Cardiac muscle cell (in vitro differentiated cells and primary cell): ENCODE measurements at regions not wholly inside any gene's neighbourhood (a gene's known extent, or its start where the extent isn't known, plus 50 kb on each side); places are given as distances from the start of the nearest gene placed in this dataset.

ENCODE experiments used
- DNase-seq, 2 donors: peaks; one replicate each; pipeline versions ENCODE4 v3.0.0 to v3.0.0-alpha.2; 2010 to 2017; ENCODE audit warnings: low read depth in 1 of 2, low spot score in 1 of 2
- H3K27ac ChIP-seq: fragments of 200-600 bp; sonication (generic); 2 replicates; pipeline ENCODE4 v1.5.1; 2016
- H3K27me3 ChIP-seq: fragments of 200-600 bp; sonication (generic); 2 replicates; pipeline ENCODE4 v1.6.0; 2016; ENCODE audit warnings: control low read depth
- H3K36me3 ChIP-seq: fragments of 200-600 bp; sonication (generic); 2 replicates; pipeline ENCODE4 v1.5.1; 2016; ENCODE audit warnings: control low read depth
- H3K4me1 ChIP-seq: fragments of 200-600 bp; sonication (generic); 2 replicates; pipeline ENCODE4 v1.8.1; 2017; ENCODE audit warnings: low read depth, mild to moderate bottlenecking, mixed run types
- H3K4me3 ChIP-seq: fragments of 200-600 bp; sonication (generic); 2 replicates; pipeline ENCODE4 v1.5.1; 2016; ENCODE audit warnings: mild to moderate bottlenecking
- H3K9me3 ChIP-seq: fragments of 200-600 bp; sonication (generic); 2 replicates; pipeline ENCODE4 v1.5.1; 2017; ENCODE audit warnings: low read depth, mild to moderate bottlenecking, control low read depth
- TF ChIP-seq, protein P1 (sequence below): IDR thresholded peaks from 2 replicates; pipeline ENCODE4 v1.5.1; 2012; ENCODE audit warnings: low read depth, mild to moderate bottlenecking, low read length

GRCh38 chr11:69232821-69233743, 60.9 kb upstream of the MYEOV start:
- no peak for DNase-seq

GRCh38 chr11:69233744-69234570, 60.0 kb upstream of the MYEOV start:
- H3K36me3 ChIP-seq: no peaks in the 10 kb centered on the region
- no peaks in the 10 kb centered on the region for H3K4me1 ChIP-seq
- no peak for DNase-seq
- TF ChIP-seq, protein P1, sequence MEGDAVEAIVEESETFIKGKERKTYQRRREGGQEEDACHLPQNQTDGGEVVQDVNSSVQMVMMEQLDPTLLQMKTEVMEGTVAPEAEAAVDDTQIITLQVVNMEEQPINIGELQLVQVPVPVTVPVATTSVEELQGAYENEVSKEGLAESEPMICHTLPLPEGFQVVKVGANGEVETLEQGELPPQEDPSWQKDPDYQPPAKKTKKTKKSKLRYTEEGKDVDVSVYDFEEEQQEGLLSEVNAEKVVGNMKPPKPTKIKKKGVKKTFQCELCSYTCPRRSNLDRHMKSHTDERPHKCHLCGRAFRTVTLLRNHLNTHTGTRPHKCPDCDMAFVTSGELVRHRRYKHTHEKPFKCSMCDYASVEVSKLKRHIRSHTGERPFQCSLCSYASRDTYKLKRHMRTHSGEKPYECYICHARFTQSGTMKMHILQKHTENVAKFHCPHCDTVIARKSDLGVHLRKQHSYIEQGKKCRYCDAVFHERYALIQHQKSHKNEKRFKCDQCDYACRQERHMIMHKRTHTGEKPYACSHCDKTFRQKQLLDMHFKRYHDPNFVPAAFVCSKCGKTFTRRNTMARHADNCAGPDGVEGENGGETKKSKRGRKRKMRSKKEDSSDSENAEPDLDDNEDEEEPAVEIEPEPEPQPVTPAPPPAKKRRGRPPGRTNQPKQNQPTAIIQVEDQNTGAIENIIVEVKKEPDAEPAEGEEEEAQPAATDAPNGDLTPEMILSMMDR: no peak
- H3K27ac ChIP-seq: no peak overlapping the region
- peaks cover 3% of the 10 kb centered on the region for H3K27me3 ChIP-seq
- H3K9me3 ChIP-seq: no peaks in the 10 kb centered on the region
- H3K4me3 ChIP-seq: no peak overlapping the region

More at GRCh38 chr11:69232821-69233743, 60.9 kb upstream of the MYEOV start:
- no peaks in the 10 kb centered on the region for H3K9me3 ChIP-seq
- H3K4me1 ChIP-seq: no peaks in the 10 kb centered on the region
- H3K36me3 ChIP-seq: no peaks in the 10 kb centered on the region
- no peak overlapping the region for H3K4me3 ChIP-seq
- no peaks in the 10 kb centered on the region for H3K27me3 ChIP-seq
- TF ChIP-seq, protein P1: no peak
- no peak overlapping the region for H3K27ac ChIP-seq

DNA sequence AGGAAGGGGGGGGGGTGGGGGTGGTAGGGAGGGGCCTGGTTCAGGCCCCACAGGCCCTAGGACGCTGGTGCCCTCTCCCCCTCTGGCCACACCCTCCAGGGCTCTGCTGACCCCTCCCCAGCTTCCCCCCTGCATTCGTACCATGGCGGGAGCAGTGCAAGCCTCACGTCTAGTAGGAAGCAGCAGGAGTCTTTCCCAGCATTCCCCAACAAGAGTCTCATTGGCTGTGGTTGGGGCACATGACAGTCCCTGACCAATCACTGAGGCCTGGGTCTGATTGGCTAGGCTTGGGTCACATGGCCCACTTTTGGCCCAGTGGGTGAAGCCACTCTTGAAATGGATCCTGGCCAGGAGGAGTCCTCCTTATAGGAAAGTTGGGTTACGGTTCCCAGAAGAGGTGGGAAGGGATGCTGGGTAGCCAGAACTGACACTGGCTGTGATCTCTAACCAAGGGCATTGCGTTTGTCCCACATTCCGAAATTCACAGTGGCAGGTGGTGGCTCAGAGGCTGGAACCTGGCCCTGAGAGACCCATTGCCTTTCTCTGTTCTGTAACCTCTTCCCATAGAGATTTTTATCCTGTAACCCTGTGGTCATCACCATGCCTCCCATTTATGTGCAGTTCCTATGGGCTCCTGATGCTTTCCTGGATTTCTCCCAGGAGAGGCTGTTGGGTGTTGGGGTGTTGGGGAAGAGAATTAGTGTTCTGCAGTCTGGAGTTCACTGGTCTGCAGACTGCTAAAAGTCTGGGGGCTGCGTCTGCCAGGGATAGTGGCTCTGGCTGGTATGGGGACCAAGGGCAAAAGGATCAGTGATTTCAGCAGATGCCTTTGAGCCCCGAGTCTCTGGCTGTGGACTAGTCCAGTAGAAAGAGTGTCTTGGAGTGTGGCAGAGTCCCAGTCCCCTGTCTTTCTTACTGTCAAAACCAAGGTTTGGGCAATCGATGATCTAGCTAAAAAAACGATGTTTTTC, 58.9 kb upstream of the MYEOV start:
- TF ChIP-seq, protein P1: no peak
- peaks cover 3% of the 10 kb centered on the region for H3K27me3 ChIP-seq
- no peaks in the 10 kb centered on the region for H3K9me3 ChIP-seq
- no peak overlapping the region for H3K4me3 ChIP-seq
- DNase-seq: no peak
- H3K36me3 ChIP-seq: no peaks in the 10 kb centered on the region
- no peak overlapping the region for H3K27ac ChIP-seq
- H3K4me1 ChIP-seq: no peaks in the 10 kb centered on the region

GRCh38 chr11:69238573-69239351, 55.2 kb upstream of the MYEOV start:
- DNase-seq: no peak
- peaks cover 3% of the 10 kb centered on the region for H3K27me3 ChIP-seq
- no peak overlapping the region for H3K4me3 ChIP-seq

More at GRCh38 chr11:69238573-69239351, 55.2 kb upstream of the MYEOV start:
- Histone ChIP-seq H3K27ac (no peak overlapping the region), H3K36me3 (no peaks in the 10 kb centered on the region), H3K9me3 (no peaks in the 10 kb centered on the region), H3K4me1 (no peaks in the 10 kb centered on the region)
- TF ChIP-seq, protein P1: no peak
